GM12878 (cell line): ENCODE measurements at regions not wholly inside any gene's neighbourhood (a gene's known extent, or its start where the extent isn't known, plus 50 kb on each side); places are given as distances from the start of the nearest gene placed in this dataset.
A peak's percentile ranks its signal among the peaks of the same experiment; 100 is the strongest.

Experiments
- ATAC-seq: fragments of 200-7000 bp; cut with Tn5 transposase; 3 replicates; pipeline ENCODE4 v1.9.1; 2020; ENCODE audit warnings: mild to moderate bottlenecking, moderate library complexity
- BruUV-seq: library from RNA; stranded (reverse); fragments of 400-500 nt; replicated peaks from 2 replicates; lab custom pipeline; 2021; lab: Mats Ljungman, UMichigan
- CTCF ChIA-PET: fragments of 300-600 bp; sonication (Branson Sonifier 250); formaldehyde crosslinking; extraction: SDS; loops from one replicate; lab custom pipeline; 2021; ENCODE audit warnings: inconsistent platforms; lab: Yijun Ruan, JAX
- POLR2A ChIA-PET: fragments of 350-600 bp; formaldehyde crosslinking; extraction: SDS; loops from one replicate; lab custom pipeline; 2021; ENCODE audit warnings: inconsistent platforms; lab: Charles Lee
- RAD21 ChIA-PET: fragments of 300-600 bp; sonication (Branson Sonifier 250); formaldehyde crosslinking; loops from one replicate; lab custom pipeline; 2023; ENCODE audit warnings: antibody characterized with exemption; ENCODE audit not compliant: unreplicated experiment; lab: Charles Lee
- SMC1A ChIA-PET: fragments of 300-600 bp; sonication (Branson Sonifier 250); formaldehyde crosslinking; loops from one replicate; lab custom pipeline; 2023; ENCODE audit not compliant: unreplicated experiment, uncharacterized antibody; lab: Charles Lee
- DNase-seq: peaks from one replicate; pipeline ENCODE4 v3.0.0-alpha.2; 2011; ENCODE audit warnings: low read depth, low spot score
- FAIRE-seq: peaks from 3 replicates; lab custom pipeline; 2011; peaks lifted over from hg19 to GRCh38; lab: Jason Lieb, UNC
- H2AFZ ChIP-seq: 2 replicates; pipeline ENCODE4 v1.6.0; 2011; ENCODE audit warnings: low read depth, low read length, control low read depth; ENCODE audit not compliant: control insufficient read depth
- H3K27ac ChIP-seq: 2 replicates; pipeline ENCODE4 v1.5.1; 2011; ENCODE audit warnings: control low read depth; ENCODE audit not compliant: control insufficient read depth, insufficient read depth
- H3K27me3 ChIP-seq, 2 experiments: replicated peaks in 1 of 2; 2 replicates each; pipeline versions ENCODE4 v1.6.0 to v1.6.1; 2011; ENCODE audit warnings: low read length in 1 of 2; ENCODE audit not compliant: control insufficient read depth in 2 of 2, insufficient read depth in 2 of 2
- H3K36me3 ChIP-seq, 2 experiments: 2 replicates each; pipeline ENCODE4 v1.5.1; 2011; ENCODE audit warnings: low read length in 1 of 2; ENCODE audit not compliant: control insufficient read depth in 2 of 2, insufficient read depth in 2 of 2
- H3K4me1 ChIP-seq: 2 replicates; pipeline ENCODE4 v1.6.1; 2011; ENCODE audit warnings: mild to moderate bottlenecking, low read length, moderate library complexity, mixed read lengths; ENCODE audit not compliant: control insufficient read depth, insufficient read depth
- H3K4me2 ChIP-seq: 2 replicates; pipeline ENCODE4 v1.6.0; 2011; ENCODE audit warnings: control low read depth; ENCODE audit not compliant: control insufficient read depth, insufficient read depth
- H3K4me3 ChIP-seq: fragments of 200-600 bp; sonication (generic); 2 replicates; pipeline ENCODE4 v1.5.1; 2016
- H3K79me2 ChIP-seq: 2 replicates; pipeline ENCODE4 v1.6.0; 2011; ENCODE audit warnings: low read length; ENCODE audit not compliant: control insufficient read depth, insufficient read depth
- H3K9ac ChIP-seq: 2 replicates; pipeline ENCODE4 v1.8.0; 2011; ENCODE audit warnings: low read length, control low read depth, mixed read lengths; ENCODE audit not compliant: control insufficient read depth, insufficient read depth
- H3K9me3 ChIP-seq: replicated peaks from 3 replicates; pipeline ENCODE4 v1.5.1; 2011; ENCODE audit warnings: mild to moderate bottlenecking, low read length; ENCODE audit not compliant: control insufficient read depth, insufficient read depth
- H4K20me1 ChIP-seq: 2 replicates; pipeline ENCODE4 v1.6.0; 2011; ENCODE audit not compliant: control insufficient read depth, insufficient read depth
- CTCF ChIP-seq, 3 experiments: IDR thresholded peaks in 2 of 3; conservative IDR thresholded peaks in 1 of 3; 2 replicates each; pipeline ENCODE4 v1.5.1; 2011; ENCODE audit warnings: low read depth in 3 of 3, low read length in 3 of 3, mild to moderate bottlenecking in 3 of 3, control low read depth in 2 of 3, moderate library complexity in 2 of 3, inconsistent platforms in 1 of 3, mixed read lengths in 1 of 3; ENCODE audit not compliant: control insufficient read depth in 2 of 3, insufficient read depth in 1 of 3; ENCODE audit errors: extremely low read depth in 1 of 3
- FOS ChIP-seq: IDR thresholded peaks from 3 replicates; pipeline ENCODE4 v1.6.1; 2011; ENCODE audit warnings: borderline replicate concordance; ENCODE audit not compliant: insufficient read length; ENCODE audit errors: extremely low read depth
- FOXK2 ChIP-seq: fragments of 450-650 bp; IDR thresholded peaks from 2 replicates; pipeline ENCODE4 v1.6.1; 2017; ENCODE audit warnings: mild to moderate bottlenecking, moderate library complexity
- FOXM1 ChIP-seq: IDR thresholded peaks from 2 replicates; pipeline ENCODE4 v1.6.1; 2012; ENCODE audit warnings: low read depth, mild to moderate bottlenecking, inconsistent platforms, low read length, moderate library complexity
- JUND ChIP-seq: IDR thresholded peaks from 2 replicates; pipeline ENCODE4 v1.6.1; 2012; ENCODE audit warnings: low read depth, mild to moderate bottlenecking, low read length, improper control_type of control experiment, moderate library complexity
- NR2C2 ChIP-seq: IDR thresholded peaks from 2 replicates; pipeline ENCODE4 v1.6.1; 2011; ENCODE audit warnings: borderline replicate concordance, low read depth; ENCODE audit not compliant: control insufficient read depth, insufficient read length
- POLR2A ChIP-seq: IDR thresholded peaks from 2 replicates; pipeline ENCODE4 v1.6.1; 2011; ENCODE audit warnings: low read depth, mild to moderate bottlenecking, low read length
- RAD21 ChIP-seq: IDR thresholded peaks from 2 replicates; pipeline ENCODE4 v1.6.1; 2011; ENCODE audit warnings: mild to moderate bottlenecking, low read depth, low read length, moderate library complexity; ENCODE audit not compliant: insufficient read depth
- SMC3 ChIP-seq: IDR thresholded peaks from 2 replicates; pipeline ENCODE4 v1.6.1; 2011; ENCODE audit warnings: low read length, improper control_type of control experiment, borderline replicate concordance
- SREBF1 ChIP-seq: IDR thresholded peaks from 2 replicates; pipeline ENCODE4 v1.6.1; 2012; ENCODE audit warnings: mild to moderate bottlenecking, low read length
- STAT3 ChIP-seq: IDR thresholded peaks from 2 replicates; pipeline ENCODE4 v1.6.1; 2011; ENCODE audit warnings: low read depth, low read length, improper control_type of control experiment
- USF2 ChIP-seq: IDR thresholded peaks from 2 replicates; pipeline ENCODE4 v1.6.1; 2011; ENCODE audit warnings: low read depth, low read length, improper control_type of control experiment, borderline replicate concordance
- WRNIP1 ChIP-seq: IDR thresholded peaks from 2 replicates; pipeline ENCODE4 v1.6.1; 2011; ENCODE audit warnings: low read depth, low read length, improper control_type of control experiment, borderline replicate concordance
- ZNF622 ChIP-seq: fragments of 450-650 bp; IDR thresholded peaks from 2 replicates; pipeline ENCODE4 v1.6.1; 2017; ENCODE audit warnings: mild to moderate bottlenecking, inconsistent platforms
- WGBS: methylation state at CpG from one replicate; pipeline ENCODE4 v1.1.6; 2016; ENCODE audit warnings: low lambda C conversion rate; ENCODE audit not compliant: insufficient replicate concordance, insufficient coverage; ENCODE audit errors: missing lambda C conversion rate; 5-methylcytosine and 5-hydroxymethylcytosine counted together
- in situ Hi-C: fragments of 300-500 bp; cut with MboI; formaldehyde crosslinking; loops from 9 replicates; pipeline ENCODE4 v1.14.3; 2018; ENCODE audit warnings: mixed read lengths
- intact Hi-C: fragments of 100-400 bp; cut with micrococcal nuclease; formaldehyde crosslinking; loops from one replicate; pipeline ENCODE4 v1.14.2; 2022; ENCODE audit not compliant: unreplicated experiment

DNA sequence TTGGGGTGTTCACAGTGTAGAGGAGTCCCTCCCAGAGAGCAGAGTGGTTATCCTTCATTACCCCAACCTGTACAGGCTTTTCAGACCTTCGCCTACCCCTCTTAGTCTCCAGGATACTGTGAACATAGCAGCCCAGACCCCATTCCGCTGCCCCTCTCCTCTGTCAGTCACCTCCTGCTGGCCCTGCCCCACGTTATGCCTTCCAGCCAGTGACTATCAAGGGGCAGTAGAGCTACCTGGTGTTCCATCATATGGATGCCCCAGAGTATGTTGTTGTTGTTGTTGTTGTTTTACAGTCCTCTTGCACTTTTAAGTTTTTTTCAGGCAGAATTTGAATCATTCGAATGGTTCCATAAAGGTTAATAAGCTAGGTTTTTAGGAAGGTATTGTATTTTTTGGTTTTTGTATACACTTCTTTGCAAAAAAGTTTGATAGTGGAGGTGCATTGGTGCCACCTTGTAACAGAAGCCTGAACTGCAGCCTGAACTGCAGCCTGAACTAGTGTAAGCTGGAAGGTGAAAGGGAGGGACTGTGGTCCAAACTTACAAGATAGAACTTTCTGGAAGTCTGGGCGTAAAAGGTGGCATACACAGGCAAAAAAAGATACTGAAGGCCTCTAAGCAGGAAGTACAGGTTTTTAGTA, 101.4 kb upstream of the RAB40AL start:
- in situ Hi-C loops (no loop called here), intact Hi-C loops (no loop called here)
- Histone ChIP-seq H4K20me1 (no peaks in the 10 kb centered on the region; the same call in 1 of the 2 replicates), H3K27ac (no peak overlapping the region), H3K79me2 (no peaks in the 10 kb centered on the region), H2AFZ (no peak overlapping the region), H3K4me1 (no peaks in the 10 kb centered on the region), H3K36me3 (no peaks in the 10 kb centered on the region), H3K9ac (no peak overlapping the region), H3K4me3 (no peak overlapping the region), H3K9me3 (no peaks in the 10 kb centered on the region), H3K27me3 (no peaks in the 10 kb centered on the region)
- ChIA-PET RAD21 (interaction anchor here (0.9 kb wide), 1 partner anchor 237 kb away, joined by 3 read pairs; no protein-coding TSS in a partner anchor), POLR2A (no interaction called here), SMC1A (no interaction called here), CTCF (interaction anchor here (0.8 to 1.9 kb wide), 6 partner anchors 24 to 342 kb away, joined by 3 to 8 read pairs (median 4); no protein-coding TSS in a partner anchor)
- WGBS: 54% methylated on average over 5 of the region's 5 CpGs
- ATAC-seq: peak; percentile 67; the same call in 2 of the 3 replicates
- no TSS peak for BruUV-seq
- TF ChIP-seq FOXM1 (no peak), CTCF (IDR thresholded peaks at IDR 0.05 in 2 of 3, conservative IDR thresholded peaks at IDR 0.05 in 1 of 3; ENCODE audit: control insufficient read depth in 2 of 3, extremely low read depth in 1 of 3, insufficient read depth in 1 of 3, low read depth in 3 of 3, low read length in 3 of 3) (peak; percentile 46 to 50 (median 49); a peak in 5 of 6 replicates), RAD21 (peak; percentile 48), SMC3 (peak; percentile 26; the same call in 1 of the 2 replicates)
- TF ChIP-seq, all 136 proteins: peak for 3
- H3K4me2 ChIP-seq: no peak overlapping the region
- no peak for DNase-seq
- no peak for FAIRE-seq

DNA sequence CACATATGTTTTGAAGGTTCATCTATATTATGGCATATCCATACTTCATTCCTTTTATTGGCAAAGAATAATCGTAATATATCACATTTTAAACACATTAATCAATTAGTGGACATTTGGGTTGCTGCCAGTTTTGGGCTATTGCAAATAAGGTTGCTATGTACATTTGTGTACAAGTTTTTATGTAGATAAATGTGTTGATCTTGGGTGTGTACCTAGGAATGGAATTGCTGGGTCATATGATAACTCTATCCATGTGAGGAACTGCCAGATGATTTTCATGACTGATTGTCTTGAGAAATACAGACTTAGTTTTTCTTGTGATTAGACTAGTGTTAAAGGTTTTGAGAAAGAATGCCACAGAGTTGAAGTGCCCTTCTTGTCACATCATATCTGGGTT, 99.2 kb upstream of the RAB40AL start:
- H3K27ac ChIP-seq: no peak overlapping the region
- ChIA-PET CTCF (no interaction called here), SMC1A (no interaction called here), POLR2A (no interaction called here), RAD21 (no interaction called here)
- H3K36me3 ChIP-seq: no peaks in the 10 kb centered on the region
- H3K79me2 ChIP-seq: no peaks in the 10 kb centered on the region
- no TSS peak for BruUV-seq
- no peaks in the 10 kb centered on the region for H3K27me3 ChIP-seq
- ATAC-seq (no peak), DNase-seq (no peak), FAIRE-seq (no peak)
- in situ Hi-C loops (no loop called here), intact Hi-C loops (no loop called here)
- H3K4me2 ChIP-seq: no peak overlapping the region
- H3K9ac ChIP-seq: no peak overlapping the region
- no peaks in the 10 kb centered on the region for H3K9me3 ChIP-seq
- no peak overlapping the region for H2AFZ ChIP-seq
- 53% methylated on average over 1 of the region's 1 CpG for WGBS
- no peaks in the 10 kb centered on the region for H4K20me1 ChIP-seq
- H3K4me3 ChIP-seq: no peak overlapping the region
- no peaks in the 10 kb centered on the region for H3K4me1 ChIP-seq
- no peak for TF ChIP-seq FOXK2
- no peak for TF ChIP-seq FOS
- TF ChIP-seq SREBF1: no peak
- no peak for TF ChIP-seq JUND
- no peak for TF ChIP-seq WRNIP1
- no peak for TF ChIP-seq USF2
- TF ChIP-seq STAT3: no peak
- TF ChIP-seq NR2C2: no peak
- TF ChIP-seq ZNF622: no peak
- TF ChIP-seq POLR2A: no peak
